ENCODE measurements at regions not wholly inside any gene's neighbourhood (a gene's known extent, or its start where the extent isn't known, plus 50 kb on each side); places are given as distances from the start of the nearest gene placed in this dataset.

- Histone ChIP-seq H3K27ac (ENCODE audit: low read depth, low read length) (no peak overlapping the region), H3K9me3 (ENCODE audit: control insufficient read depth in 1 of 2, insufficient read depth in 1 of 2, low read depth in 1 of 2, low read length in 2 of 2) (no peaks in the 10 kb centered on the region), H2AFZ (ENCODE audit: low read depth, low read length, poor library complexity, severe bottlenecking) (no peak overlapping the region), H3K4me2 (ENCODE audit: low read length) (no peak overlapping the region), H3K27me3 (ENCODE audit: insufficient read depth, low read length) (no peaks in the 10 kb centered on the region), H3K4me1 (ENCODE audit: control insufficient read depth in 1 of 2, insufficient read depth in 2 of 2, low read length in 2 of 2) (no peaks in the 10 kb centered on the region), H3K79me2 (ENCODE audit: insufficient read depth, low read length) (no peaks in the 10 kb centered on the region), H3K36me3 (ENCODE audit: control insufficient read depth in 1 of 2, insufficient read depth in 2 of 2, low read length in 2 of 2) (no peaks in the 10 kb centered on the region), H4K20me1 (ENCODE audit: insufficient read depth) (no peaks in the 10 kb centered on the region), H3K9ac (ENCODE audit: low read length) (no peak overlapping the region), H3K4me3 (replicated peaks in 1 of 2; ENCODE audit: low read depth in 1 of 2, low read length in 2 of 2) (no peak overlapping the region), H3K9me2 (ENCODE audit: insufficient read depth) (no peaks in the 10 kb centered on the region)
- POLR2A ChIA-PET, result no interaction called here
- intact Hi-C loops (cut with micrococcal nuclease), result no loop called here
- ATAC-seq (no peak), DNase-seq (ENCODE audit: low read depth, low spot score) (no peak)
- no peak for TF ChIP-seq ZNF274 (IDR thresholded peaks at IDR 0.05; ENCODE audit: low read depth, low read length)
- no peak for TF ChIP-seq ELF1 (IDR thresholded peaks at IDR 0.05; ENCODE audit: borderline replicate concordance, low read depth)
- no peak for TF ChIP-seq JUND (IDR thresholded peaks at IDR 0.05)
- no peak for TF ChIP-seq POLR2AphosphoS5 (IDR thresholded peaks at IDR 0.05; ENCODE audit: low read depth, low read length)
- TF ChIP-seq EZH2phosphoT487 (IDR thresholded peaks at IDR 0.05; ENCODE audit: borderline replicate concordance), result no peak
- TF ChIP-seq FOSL1 (IDR thresholded peaks at IDR 0.05; ENCODE audit: low read depth), result no peak
- TF ChIP-seq ZFX (IDR thresholded peaks at IDR 0.05), result no peak
- TF ChIP-seq POLR2A (IDR thresholded peaks at IDR 0.05; ENCODE audit: borderline replicate concordance, extremely low read depth, insufficient read depth, insufficient read length), result no peak
- no peak for TF ChIP-seq EZH2 (IDR thresholded peaks at IDR 0.05)
- no peak for TF ChIP-seq ZBTB33 (IDR thresholded peaks at IDR 0.05; ENCODE audit: extremely low read depth, insufficient replicate concordance, low read length)
- BruUV-seq (replicated peaks), result no TSS peak
- CTCF ChIA-PET, result no interaction called here
- RAD21 ChIA-PET (ENCODE audit: low non-redundant PET in 1 of 2, low total read pairs in 2 of 2, uncharacterized antibody in 2 of 2, unreplicated experiment in 2 of 2), result no interaction called here
Observed at GRCh38 chr4:11860996-11861395, 432.3 kb upstream of the HS3ST1 start.

- no TSS peak for BruUV-seq (replicated peaks)
- Histone ChIP-seq H3K27ac (ENCODE audit: low read depth, low read length) (no peak overlapping the region), H3K36me3 (ENCODE audit: control insufficient read depth in 1 of 2, insufficient read depth in 2 of 2, low read length in 2 of 2) (no peaks in the 10 kb centered on the region), H3K79me2 (ENCODE audit: insufficient read depth, low read length) (no peaks in the 10 kb centered on the region), H3K27me3 (ENCODE audit: insufficient read depth, low read length) (no peaks in the 10 kb centered on the region), H4K20me1 (ENCODE audit: insufficient read depth) (no peaks in the 10 kb centered on the region), H3K9ac (ENCODE audit: low read length) (no peak overlapping the region), H3K9me2 (ENCODE audit: insufficient read depth) (no peaks in the 10 kb centered on the region), H3K4me2 (ENCODE audit: low read length) (no peak overlapping the region), H3K4me3 (replicated peaks in 1 of 2; ENCODE audit: low read depth in 1 of 2, low read length in 2 of 2) (no peak overlapping the region), H2AFZ (ENCODE audit: low read depth, low read length, poor library complexity, severe bottlenecking) (no peak overlapping the region), H3K9me3 (ENCODE audit: control insufficient read depth in 1 of 2, insufficient read depth in 1 of 2, low read depth in 1 of 2, low read length in 2 of 2) (no peaks in the 10 kb centered on the region), H3K4me1 (ENCODE audit: control insufficient read depth in 1 of 2, insufficient read depth in 2 of 2, low read length in 2 of 2) (no peaks in the 10 kb centered on the region)
- no peak for TF ChIP-seq EZH2phosphoT487 (IDR thresholded peaks at IDR 0.05; ENCODE audit: borderline replicate concordance)
- TF ChIP-seq CBX3 (IDR thresholded peaks at IDR 0.05; ENCODE audit: low read depth), result no peak
- no peak for TF ChIP-seq EGR1 (IDR thresholded peaks at IDR 0.05; ENCODE audit: low read depth)
- ATAC-seq, result no peak
- intact Hi-C loops (cut with micrococcal nuclease), result no loop called here
- POLR2A ChIA-PET, result no interaction called here
- RAD21 ChIA-PET (ENCODE audit: low non-redundant PET in 1 of 2, low total read pairs in 2 of 2, uncharacterized antibody in 2 of 2, unreplicated experiment in 2 of 2), result no interaction called here
- no peak for DNase-seq (ENCODE audit: low read depth, low spot score)
- CTCF ChIA-PET, result no interaction called here
Observed at GRCh38 chr4:11857881-11858280, 429.2 kb upstream of the HS3ST1 start.
